ENCODE measurements at regions not wholly inside any gene's neighbourhood (a gene's known extent, or its start where the extent isn't known, plus 50 kb on each side); places are given as distances from the start of the nearest gene placed in this dataset.

DNA sequence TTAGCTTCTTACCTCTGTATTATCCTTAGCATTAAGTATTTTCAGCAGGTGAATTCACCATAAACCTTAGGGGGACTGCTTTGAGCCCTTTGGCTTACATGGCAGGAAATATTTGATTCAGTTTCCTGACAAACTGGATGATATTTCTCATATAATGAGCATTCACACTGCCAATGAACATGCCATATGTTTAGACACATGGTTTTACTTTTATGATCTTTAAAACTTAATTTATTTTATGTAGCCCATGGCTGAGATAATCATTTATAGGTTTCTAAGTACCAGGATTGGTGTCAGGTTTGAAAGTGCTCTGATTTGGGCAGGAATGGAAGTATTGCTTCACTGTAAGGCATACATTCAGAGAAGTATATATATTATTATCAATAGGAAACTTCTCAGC is 319.1 kb downstream of the ZPLD1 start (continued):
- TF ChIP-seq TCF12 (IDR thresholded peaks at IDR 0.05; ENCODE audit: low read depth, low read length), result no peak

DNA sequence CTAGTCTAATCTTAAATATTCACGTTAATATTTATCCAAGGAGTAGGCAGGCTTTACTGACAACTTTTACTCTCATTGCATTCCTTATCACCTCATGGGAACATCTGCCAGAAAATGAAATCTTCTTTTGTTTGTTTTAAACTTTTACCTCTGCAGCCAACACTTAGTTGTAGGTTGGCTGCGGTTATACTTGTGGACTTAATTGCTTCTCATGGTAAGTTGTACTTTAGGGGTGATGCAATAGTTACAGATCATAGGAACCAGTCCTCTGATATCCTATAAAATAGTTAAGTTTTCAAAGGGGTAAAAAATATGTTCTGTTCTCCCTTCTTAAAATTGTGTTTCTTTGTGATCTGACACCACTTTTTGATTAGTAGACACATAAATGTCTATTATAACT is 321.9 kb downstream of the ZPLD1 start:
- Histone ChIP-seq H3K56ac (replicated peaks; ENCODE audit: insufficient read length, low read depth, low read length) (no peak overlapping the region), H3K27me3 (replicated peaks in 1 of 4; ENCODE audit: control insufficient read depth in 3 of 4, extremely low read depth in 1 of 4, insufficient read depth in 3 of 4, low read length in 3 of 4) (no peaks in the 10 kb centered on the region), H3K27ac (ENCODE audit: low read depth, low read length) (no peak overlapping the region), H3K79me1 (ENCODE audit: low read depth, low read length) (no peaks in the 10 kb centered on the region), H3K79me2 (ENCODE audit: control insufficient read depth in 1 of 2, insufficient read depth in 2 of 2, low read length in 2 of 2) (no peaks in the 10 kb centered on the region), H3K18ac (ENCODE audit: extremely low read depth, low read length) (no peak overlapping the region), H2BK5ac (ENCODE audit: low read depth, low read length) (no peak overlapping the region), H3K4me3 (ENCODE audit: extremely low read depth in 1 of 4, insufficient read depth in 2 of 4, low read depth in 3 of 4, low read length in 4 of 4) (no peak overlapping the region), H3K9me3 (ENCODE audit: insufficient read depth in 2 of 2, low read depth in 1 of 2, low read length in 1 of 2) (no peaks in the 10 kb centered on the region), H3K14ac (ENCODE audit: insufficient read length) (no peak overlapping the region), H3K4me2 (ENCODE audit: insufficient read depth in 1 of 2, low read depth in 2 of 2, low read length in 2 of 2) (no peak overlapping the region), H2AK5ac (ENCODE audit: low read depth, low read length) (no peak overlapping the region), H4K5ac (ENCODE audit: insufficient read length, low read depth, low read length) (no peak overlapping the region), H3K4ac (replicated peaks; ENCODE audit: insufficient read length, low read depth, low read length) (no peak overlapping the region), H2BK120ac (replicated peaks; ENCODE audit: low read depth, low read length) (no peak overlapping the region), H4K91ac (replicated peaks; ENCODE audit: insufficient read length, low read length) (no peak overlapping the region), H3K4me1 (replicated peaks in 1 of 4; ENCODE audit: control insufficient read depth in 3 of 4, insufficient read depth in 4 of 4, low read length in 3 of 4) (no peaks in the 10 kb centered on the region), H2AFZ (ENCODE audit: low read length) (no peak overlapping the region), H4K8ac (ENCODE audit: extremely low read depth, insufficient read depth, low read length) (no peak overlapping the region), H4K20me1 (replicated peaks in 1 of 2; ENCODE audit: control insufficient read depth in 1 of 2, insufficient read depth in 2 of 2, low read length in 2 of 2) (no peaks in the 10 kb centered on the region), H3K23me2 (ENCODE audit: low read depth, low read length) (no peaks in the 10 kb centered on the region), H3K36me3 (ENCODE audit: control insufficient read depth in 2 of 4, insufficient read depth in 4 of 4, low read length in 3 of 4) (no peaks in the 10 kb centered on the region), H2BK12ac (ENCODE audit: low read depth, low read length) (no peak overlapping the region), H2BK15ac (ENCODE audit: low read length) (no peak overlapping the region), H3K9ac (replicated peaks in 1 of 4; ENCODE audit: extremely low read depth in 1 of 4, low read depth in 3 of 4, low read length in 3 of 4) (no peak overlapping the region), H2BK20ac (ENCODE audit: low read length) (no peak overlapping the region), H3K23ac (ENCODE audit: insufficient read length) (no peak overlapping the region)
- ChIA-PET POLR2A (ENCODE audit: partially characterized antibody) (no interaction called here), CTCF (ENCODE audit: partially characterized antibody) (no interaction called here)
- TF ChIP-seq CEBPB (IDR thresholded peaks at IDR 0.05; ENCODE audit: low read depth, low read length) (peak; percentile 72; the same call in 1 of the 2 replicates), SP4 (IDR thresholded peaks at IDR 0.05; ENCODE audit: low read length) (no peak)
- FAIRE-seq (no peak), DNase-seq (ENCODE audit: low read depth in 1 of 2, low spot score in 2 of 2) (no peak)
- 92% methylated on average over 2 of the region's 2 CpGs; no CpG with 5 or more reads in 1 of the 2 experiments for WGBS, 2 experiments (ENCODE audit: extremely low coverage in 1 of 2, insufficient coverage in 1 of 2, insufficient read length in 1 of 2, insufficient replicate concordance in 2 of 2, low coverage in 1 of 2, low lambda C conversion rate in 2 of 2, missing lambda C conversion rate in 1 of 2)
